D341Med (cell line): ENCODE measurements at regions not wholly inside any gene's neighbourhood (a gene's known extent, or its start where the extent isn't known, plus 50 kb on each side); places are given as distances from the start of the nearest gene placed in this dataset.

Source experiments
- DNase-seq: peaks from one replicate; pipeline ENCODE4 v3.0.0; 2012; ENCODE audit warnings: low spot score

- DNase-seq = no peak
These were observed 1015.1 kb upstream of the PIK3C3 start for GRCh38 chr18:40939656-40940515.

- no peak for DNase-seq
These were observed 1016.4 kb upstream of the PIK3C3 start for GRCh38 chr18:40938615-40939014.

GRCh38 chr18:40937386-40937785 is 1017.6 kb upstream of the PIK3C3 start:
- no peak for DNase-seq

- DNase-seq = no peak
These were observed 1019.6 kb upstream of the PIK3C3 start for GRCh38 chr18:40935423-40935822.

DNA sequence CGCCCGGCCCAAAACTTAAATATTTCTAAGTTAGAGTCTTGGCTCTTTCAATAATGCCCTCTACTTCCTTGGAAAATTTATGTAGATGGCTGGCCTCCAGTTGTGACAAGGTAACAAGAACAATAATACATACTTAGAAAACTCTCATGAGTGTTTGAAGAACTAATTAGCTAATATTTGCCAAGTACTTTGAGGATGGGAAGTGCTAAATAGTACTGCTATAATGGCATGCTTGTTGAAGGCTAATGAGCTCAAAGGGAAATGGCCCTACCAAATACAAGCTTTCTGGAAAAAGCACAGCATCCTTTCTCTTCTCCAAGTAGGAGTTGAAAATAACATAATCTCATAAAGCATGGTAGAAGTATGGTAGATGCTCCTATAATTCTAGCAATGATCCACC is 1022.2 kb upstream of the PIK3C3 start:
- no peak for DNase-seq

DNA sequence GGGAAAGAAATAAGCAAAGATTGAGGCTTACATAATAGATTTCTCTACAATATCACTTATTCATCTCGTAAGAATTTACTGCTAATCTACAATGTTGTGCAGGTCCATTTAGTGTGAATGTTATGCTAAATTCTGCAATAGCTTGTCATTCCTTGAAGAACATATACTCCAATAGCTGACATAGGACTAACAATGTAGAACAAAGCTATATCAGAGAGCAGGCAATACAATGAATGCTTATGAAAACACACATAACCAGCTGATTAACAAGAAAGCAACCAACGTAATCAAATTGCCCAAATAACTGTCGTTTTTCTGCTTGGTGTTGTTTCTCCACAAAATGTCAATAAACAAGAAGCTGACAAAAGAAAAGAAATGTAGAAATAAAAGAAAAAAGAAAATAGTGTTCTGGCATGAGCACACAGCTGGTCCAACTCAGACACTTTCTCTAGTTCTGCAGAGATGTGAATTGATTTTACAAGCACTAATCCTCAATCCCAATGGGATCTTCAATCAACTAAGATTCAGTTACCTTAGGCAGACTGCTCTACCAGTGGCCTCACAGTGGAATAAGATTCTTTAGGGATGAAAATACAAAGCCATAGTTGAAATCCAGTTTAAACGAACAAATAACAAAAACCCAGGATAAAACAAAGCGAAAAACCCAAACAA is 1024.7 kb upstream of the PIK3C3 start:
- peak; percentile 48 for DNase-seq

- no peak for DNase-seq
These were observed 1025.6 kb upstream of the PIK3C3 start for GRCh38 chr18:40929399-40929798.

GRCh38 chr18:40926679-40927078 is 1028.4 kb upstream of the PIK3C3 start:
- peak; percentile 49 for DNase-seq

DNA sequence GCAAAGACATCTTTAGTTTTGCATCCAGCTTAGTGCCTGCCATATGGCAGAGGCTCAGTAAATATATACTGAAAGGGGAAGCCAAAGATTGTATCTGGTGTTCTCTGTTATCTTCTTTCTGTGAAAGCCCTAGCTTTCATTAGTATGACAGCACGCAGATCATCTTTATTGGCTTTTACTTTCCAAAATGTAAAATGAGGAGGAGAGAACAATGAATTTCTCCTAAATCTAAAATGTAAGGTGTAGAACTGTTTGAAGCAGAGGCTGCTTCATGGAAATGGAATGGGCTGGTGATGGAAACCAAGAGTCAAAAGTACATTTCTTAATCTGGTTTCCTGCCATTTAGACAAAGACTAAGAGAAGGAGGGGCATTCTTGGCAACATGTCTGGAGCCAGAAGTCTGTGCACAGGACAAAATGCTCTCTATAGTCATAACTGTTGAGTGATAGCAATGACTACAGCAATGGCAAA is 1029.9 kb upstream of the PIK3C3 start:
- DNase-seq = no peak

DNA sequence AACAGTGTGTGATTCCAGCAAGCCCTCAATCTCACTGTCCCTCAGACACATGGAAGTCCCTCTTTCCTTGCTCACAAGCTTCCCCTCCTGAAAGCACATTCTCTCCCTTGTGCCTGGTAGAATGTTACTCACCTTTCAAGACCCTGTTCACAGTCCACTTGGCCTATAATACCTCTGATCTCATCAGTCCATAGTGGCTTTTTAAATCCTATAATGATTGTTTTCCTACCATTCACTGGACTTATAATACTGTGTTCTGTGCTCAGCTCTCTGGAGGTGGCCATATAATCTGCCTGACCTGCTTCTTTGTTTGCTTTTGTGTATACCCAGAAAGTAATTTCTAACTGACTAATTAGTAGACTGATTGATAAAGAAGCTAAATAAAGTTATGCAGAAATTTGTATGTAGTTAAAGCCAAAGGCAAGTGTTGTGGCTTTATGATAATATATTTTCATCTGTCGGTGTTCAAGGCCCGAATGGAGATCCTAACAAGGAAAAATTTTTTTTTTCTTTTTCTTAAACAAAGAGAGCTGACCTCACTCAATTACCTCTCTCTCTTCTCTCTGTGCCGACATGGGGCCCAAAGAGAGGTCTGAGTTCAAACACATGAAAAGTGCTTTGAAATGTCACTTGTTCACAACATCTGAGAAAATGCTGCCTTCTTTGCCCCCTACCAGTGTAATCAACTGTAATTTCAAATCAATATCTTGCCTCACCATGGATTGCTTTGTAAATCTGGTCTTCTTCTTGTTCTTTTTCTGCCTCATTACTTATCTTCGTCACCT is 1033.0 kb upstream of the PIK3C3 start:
- DNase-seq = no peak

GRCh38 chr18:40917056-40917455 is 1038.0 kb upstream of the PIK3C3 start:
- DNase-seq = no peak

DNA sequence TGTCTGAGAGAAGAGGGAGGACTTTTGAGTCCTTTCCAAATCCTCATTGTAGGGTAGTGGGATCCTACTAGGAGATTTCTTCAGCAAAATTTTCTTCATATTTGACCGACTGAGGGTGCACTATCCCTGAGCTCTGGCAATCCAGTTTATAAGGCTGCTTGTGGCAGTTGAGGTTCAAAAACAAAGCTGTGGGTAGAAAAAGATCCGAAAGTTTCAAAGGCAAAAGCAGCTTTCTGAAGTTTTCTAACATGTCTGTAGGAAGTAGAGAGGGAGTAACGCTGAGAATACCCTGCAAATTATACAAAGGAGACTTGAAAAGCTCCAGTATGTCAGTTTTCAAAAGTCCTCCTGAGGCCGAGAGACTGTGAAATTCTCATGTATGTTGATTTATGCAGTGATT is 1039.3 kb upstream of the PIK3C3 start:
- DNase-seq = no peak

DNA sequence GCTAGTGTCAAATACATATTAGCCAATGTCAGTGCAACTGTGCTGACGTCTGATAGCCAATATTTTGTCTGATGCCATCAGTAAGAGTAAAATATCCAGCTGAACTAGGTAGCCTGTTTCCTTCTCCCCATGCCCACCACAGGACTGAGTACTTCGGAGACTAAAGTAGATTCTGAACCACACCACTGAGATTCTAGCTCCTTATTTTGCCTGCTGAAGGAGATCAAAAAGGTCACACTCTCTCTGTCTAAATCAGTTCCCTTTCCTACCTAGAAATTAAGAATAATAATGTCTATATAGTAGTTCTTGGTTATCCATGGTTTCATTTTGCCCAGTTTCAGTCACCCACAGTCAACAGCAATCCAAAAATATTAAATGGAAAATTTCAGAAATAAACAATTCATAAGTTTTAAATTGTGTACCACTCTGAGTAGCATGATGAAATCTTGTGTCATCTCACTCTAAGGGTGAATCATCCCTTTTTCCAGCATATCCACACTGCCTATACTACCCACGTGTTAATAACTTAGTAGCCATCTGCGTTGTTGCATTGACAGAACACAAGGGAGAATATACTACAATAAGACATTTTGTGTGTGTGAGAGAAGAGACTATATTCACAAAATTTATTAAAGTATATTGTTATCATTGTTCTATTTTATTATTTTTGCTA is 1043.3 kb upstream of the PIK3C3 start:
- DNase-seq = no peak

- no peak for DNase-seq
These were observed 1044.0 kb upstream of the PIK3C3 start for GRCh38 chr18:40911041-40911440.

DNA sequence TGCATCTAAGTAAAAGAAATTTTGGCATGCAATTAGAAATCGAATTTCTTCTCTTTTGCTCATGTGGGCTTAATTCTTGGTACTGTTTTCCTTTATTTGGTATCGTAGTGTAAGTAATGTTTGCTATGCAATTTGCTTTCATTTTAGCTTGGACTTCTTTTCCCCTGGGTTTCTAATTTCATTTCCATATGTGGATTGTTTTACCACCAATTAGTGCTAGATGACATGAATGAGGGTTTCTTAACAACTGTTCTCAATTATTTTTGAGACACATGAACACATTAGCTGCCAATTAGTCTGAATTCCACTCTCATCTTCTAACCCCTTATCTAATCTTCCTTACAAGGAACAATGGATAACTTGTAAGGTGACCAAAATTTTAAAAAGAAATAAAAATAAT is 1047.2 kb upstream of the PIK3C3 start:
- no peak for DNase-seq

DNA sequence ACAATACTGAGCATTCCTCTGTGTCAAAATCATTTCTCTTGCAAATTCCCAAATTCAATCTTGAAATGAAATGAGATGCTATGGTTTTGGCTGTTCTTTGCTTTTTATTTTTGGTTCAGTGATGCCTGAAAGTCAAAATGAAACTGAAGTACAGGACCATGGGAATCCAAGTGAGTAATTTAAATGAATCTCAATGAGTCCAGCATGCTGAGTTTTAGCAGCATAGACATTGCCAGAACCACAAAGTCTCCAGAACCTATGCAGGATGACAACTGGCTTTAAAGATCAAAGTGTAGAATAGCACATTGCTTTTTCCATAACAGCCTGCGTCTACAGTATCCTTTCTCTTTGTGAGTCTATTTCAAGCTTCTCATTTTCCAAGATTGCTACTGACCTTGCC is 1050.7 kb upstream of the PIK3C3 start:
- no peak for DNase-seq

DNA sequence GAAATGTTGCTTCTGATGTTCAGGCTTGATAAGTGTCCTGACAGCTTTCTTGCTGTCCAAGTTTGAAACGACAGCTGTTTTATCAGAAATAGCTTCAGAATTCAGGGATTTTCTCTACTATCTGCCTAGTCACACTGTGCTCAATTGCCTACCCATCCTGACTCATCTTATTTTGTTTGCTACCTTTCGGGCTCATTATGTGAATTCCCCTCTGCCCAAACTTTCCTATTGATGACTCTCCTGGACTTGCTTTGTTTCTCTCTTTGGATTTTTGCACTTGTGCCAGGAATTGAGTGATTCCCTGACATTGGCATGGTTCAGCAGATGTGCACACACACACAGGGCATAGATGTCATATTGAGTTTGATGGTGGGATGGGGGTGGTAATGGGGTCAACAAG is 1052.6 kb upstream of the PIK3C3 start:
- DNase-seq = no peak

DNA sequence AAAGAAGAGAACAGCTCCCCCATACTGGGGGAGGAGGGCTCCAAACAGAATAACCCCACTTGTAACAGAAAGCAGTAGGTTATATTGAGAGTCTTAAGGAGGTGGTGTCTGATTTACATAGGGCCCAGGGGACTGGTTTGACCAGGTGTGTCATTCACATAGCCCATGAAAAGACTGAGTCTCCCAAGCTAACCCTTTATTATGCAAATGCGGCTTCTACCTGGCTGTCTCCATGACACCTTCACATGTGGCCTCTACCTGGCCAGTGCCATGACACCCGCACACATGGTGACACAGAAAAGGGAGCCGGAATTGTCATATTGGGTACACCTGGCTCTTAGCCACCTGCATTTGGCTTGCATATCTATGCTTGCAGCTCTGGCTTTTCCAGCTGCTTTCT is 1057.2 kb upstream of the PIK3C3 start:
- DNase-seq = no peak

- no peak for DNase-seq
These were observed 1071.8 kb upstream of the PIK3C3 start for GRCh38 chr18:40883271-40883670.

DNA sequence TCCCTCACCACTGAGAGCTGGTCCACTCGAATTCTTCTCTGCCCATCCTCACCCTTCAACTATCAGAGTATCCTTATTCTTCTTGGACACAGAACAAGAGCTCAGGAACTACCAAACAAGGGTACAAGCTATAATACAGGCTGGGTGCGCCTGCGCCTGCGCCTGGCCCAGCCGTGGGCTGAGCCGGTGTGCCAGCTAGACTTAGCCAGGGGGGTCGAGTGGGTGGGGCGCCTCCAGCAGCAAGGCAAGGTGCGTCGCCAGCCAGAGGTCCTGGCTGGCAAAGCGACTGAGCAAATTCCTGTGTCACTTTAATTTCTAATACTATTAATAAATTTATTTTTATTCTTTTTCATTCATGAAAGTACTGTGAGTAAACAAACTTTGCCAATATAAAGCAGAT is 1072.6 kb upstream of the PIK3C3 start:
- peak; percentile 34 for DNase-seq

GRCh38 chr18:40878371-40878770 is 1076.7 kb upstream of the PIK3C3 start:
- no peak for DNase-seq

- no peak for DNase-seq
These were observed 1077.9 kb upstream of the PIK3C3 start for GRCh38 chr18:40877096-40877495.
